D721Med (cell line): ENCODE measurements at regions not wholly inside any gene's neighbourhood (a gene's known extent, or its start where the extent isn't known, plus 50 kb on each side); places are given as distances from the start of the nearest gene placed in this dataset.

ENCODE experiments used
- DNase-seq: peaks from one replicate; pipeline ENCODE4 v3.0.0; 2011; ENCODE audit warnings: low spot score; ENCODE audit not compliant: insufficient read length
- FAIRE-seq: peaks from 2 replicates; lab custom pipeline; 2011; peaks lifted over from hg19 to GRCh38; lab: Jason Lieb, UNC
- CTCF ChIP-seq: IDR thresholded peaks from 2 replicates; pipeline ENCODE4 v1.5.1; 2012; ENCODE audit warnings: mild to moderate bottlenecking, control low read depth; ENCODE audit not compliant: insufficient read depth; ENCODE audit errors: missing control alignments

GRCh38 chr13:24080134-24080533 lies 80.4 kb upstream of the SPATA13 start:
- DNase-seq (no peak), FAIRE-seq (no peak)
- TF ChIP-seq CTCF = no peak

DNA sequence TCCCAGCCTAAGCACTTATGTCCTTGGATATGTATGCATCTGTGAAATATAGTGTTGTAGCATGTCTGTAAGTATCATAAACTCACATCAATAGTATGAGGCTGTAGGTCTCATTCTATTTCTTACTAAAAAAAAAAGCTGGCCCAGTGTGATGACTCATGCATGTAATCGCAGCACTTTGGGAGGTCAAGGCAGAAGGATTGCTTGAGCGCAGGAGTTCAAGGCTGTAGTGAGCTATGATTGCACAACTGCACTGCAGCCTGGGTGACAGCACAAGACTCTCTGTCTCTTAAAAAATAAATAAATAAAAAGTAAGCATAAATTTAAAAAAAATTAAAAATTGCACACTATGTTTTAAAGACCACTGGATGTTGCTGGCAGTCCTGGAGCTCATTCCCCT lies 79.1 kb upstream of the SPATA13 start:
- TF ChIP-seq CTCF = no peak
- DNase-seq (no peak), FAIRE-seq (no peak)

- FAIRE-seq (no peak), DNase-seq (no peak)
- no peak for TF ChIP-seq CTCF
These were observed 77.4 kb upstream of the SPATA13 start for GRCh38 chr13:24083141-24083540.

GRCh38 chr13:24083722-24084421 lies 76.6 kb upstream of the SPATA13 start:
- DNase-seq (no peak), FAIRE-seq (no peak)
- no peak for TF ChIP-seq CTCF

GRCh38 chr13:24085662-24086061 lies 74.9 kb upstream of the SPATA13 start:
- FAIRE-seq = no peak
- no peak for TF ChIP-seq CTCF
- no peak for DNase-seq

DNA sequence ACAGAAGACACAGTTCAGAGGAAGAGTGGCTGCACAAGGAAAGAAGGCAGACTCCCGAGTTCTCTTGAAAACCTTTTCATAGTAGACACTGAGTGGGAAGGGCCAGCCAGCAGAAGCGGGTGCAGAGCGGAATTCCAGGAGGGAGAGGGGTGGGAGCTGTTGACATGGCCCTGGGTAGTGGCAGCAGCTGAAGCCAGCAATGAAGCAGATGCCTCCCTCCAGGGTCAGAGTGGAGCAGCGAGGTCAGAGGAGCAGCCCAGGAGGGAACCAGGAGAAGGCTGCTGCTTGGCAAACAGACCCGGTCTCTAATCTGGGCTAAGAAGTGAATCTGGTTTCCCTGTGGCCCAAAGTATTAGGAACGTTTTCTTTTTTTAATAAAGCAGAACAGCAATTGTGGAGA lies 73.9 kb upstream of the SPATA13 start:
- FAIRE-seq = no peak
- no peak for DNase-seq
- no peak for TF ChIP-seq CTCF

GRCh38 chr13:24087605-24088225 lies 72.8 kb upstream of the SPATA13 start:
- TF ChIP-seq CTCF = no peak
- DNase-seq (no peak), FAIRE-seq (no peak)
